ENCODE measurements at regions not wholly inside any gene's neighbourhood (a gene's known extent, or its start where the extent isn't known, plus 50 kb on each side); places are given as distances from the start of the nearest gene placed in this dataset.

DNA sequence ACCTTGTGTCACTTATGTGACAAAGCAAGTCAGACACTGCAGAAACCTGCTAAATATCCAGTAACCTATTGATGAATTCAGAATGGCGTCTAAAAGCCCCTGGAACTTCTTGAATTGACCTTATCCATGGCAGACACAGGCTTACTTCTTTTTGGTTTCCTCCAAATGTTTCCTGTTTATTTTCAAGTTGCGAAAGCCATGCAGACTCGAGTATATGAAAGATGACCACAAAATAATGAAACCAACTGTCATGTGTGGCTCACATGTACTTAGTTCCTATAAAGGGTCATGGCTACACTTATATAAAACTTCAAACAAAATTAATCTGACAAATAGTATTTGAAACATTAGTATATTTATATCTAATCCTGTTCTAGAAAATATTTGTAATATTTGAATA is 113.1 kb upstream of the FNDC3A start:
- TF ChIP-seq, protein P1, sequence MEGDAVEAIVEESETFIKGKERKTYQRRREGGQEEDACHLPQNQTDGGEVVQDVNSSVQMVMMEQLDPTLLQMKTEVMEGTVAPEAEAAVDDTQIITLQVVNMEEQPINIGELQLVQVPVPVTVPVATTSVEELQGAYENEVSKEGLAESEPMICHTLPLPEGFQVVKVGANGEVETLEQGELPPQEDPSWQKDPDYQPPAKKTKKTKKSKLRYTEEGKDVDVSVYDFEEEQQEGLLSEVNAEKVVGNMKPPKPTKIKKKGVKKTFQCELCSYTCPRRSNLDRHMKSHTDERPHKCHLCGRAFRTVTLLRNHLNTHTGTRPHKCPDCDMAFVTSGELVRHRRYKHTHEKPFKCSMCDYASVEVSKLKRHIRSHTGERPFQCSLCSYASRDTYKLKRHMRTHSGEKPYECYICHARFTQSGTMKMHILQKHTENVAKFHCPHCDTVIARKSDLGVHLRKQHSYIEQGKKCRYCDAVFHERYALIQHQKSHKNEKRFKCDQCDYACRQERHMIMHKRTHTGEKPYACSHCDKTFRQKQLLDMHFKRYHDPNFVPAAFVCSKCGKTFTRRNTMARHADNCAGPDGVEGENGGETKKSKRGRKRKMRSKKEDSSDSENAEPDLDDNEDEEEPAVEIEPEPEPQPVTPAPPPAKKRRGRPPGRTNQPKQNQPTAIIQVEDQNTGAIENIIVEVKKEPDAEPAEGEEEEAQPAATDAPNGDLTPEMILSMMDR (IDR thresholded peaks at IDR 0.05) = no peak

DNA sequence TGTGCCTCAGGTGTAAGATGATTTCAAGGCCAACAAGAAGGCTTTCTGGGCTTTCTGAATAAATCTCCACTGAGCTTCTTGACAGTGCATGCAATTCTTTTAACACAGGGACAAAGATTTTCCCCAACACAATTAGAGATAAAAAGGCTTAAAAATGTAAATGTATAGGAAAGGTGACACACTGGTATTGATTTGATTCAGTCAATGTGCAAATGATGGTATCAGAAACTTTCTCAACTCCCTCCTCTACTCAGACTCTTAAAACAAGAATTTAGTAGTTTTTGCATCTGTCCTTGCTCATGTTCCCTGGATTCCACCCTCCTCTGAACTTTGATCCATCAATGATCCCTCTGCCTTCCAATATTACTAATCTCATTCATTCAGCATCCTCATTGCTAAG is 111.6 kb upstream of the FNDC3A start:
- TF ChIP-seq, protein P1 (IDR thresholded peaks at IDR 0.05) = no peak

DNA sequence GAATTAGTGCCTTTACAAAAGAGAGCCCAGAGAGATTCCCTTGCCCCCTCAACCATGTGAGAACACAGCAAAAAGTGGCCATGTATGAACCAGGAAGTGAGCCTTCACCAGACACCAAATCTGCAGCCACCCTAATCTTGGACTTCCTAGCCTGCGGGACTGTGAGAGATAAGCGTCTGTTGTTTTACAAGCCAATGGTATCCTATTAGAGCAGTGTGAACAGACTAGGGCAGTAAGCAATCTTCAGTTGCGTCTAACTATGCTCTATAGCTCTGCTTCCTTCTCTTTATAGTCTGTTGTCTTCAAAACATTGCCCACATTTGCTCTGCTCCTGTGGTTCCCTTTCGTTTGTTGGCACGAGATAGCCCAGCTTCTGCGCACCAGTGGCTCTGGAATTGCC is 109.5 kb upstream of the FNDC3A start:
- TF ChIP-seq, protein P1 (IDR thresholded peaks at IDR 0.05) = no peak

DNA sequence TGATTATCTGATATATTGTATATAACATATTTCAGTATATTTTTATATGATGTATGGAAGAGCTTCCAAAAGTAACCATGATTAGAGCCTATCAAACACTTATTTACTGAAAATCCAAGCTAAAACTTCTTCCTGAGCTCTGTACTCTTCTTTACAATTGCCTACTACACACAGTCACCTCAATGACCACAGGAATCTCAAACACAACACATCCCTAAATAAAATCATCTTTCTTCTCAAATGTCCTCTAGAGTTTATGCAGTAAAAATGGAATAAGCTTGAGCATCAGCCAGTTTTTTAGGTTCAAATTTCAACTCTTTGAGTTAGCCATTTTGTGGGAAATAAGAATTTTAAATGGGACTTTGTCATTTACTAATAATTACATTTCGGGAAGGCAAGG is 102.6 kb upstream of the FNDC3A start:
- TF ChIP-seq, protein P1 (IDR thresholded peaks at IDR 0.05) = no peak

DNA sequence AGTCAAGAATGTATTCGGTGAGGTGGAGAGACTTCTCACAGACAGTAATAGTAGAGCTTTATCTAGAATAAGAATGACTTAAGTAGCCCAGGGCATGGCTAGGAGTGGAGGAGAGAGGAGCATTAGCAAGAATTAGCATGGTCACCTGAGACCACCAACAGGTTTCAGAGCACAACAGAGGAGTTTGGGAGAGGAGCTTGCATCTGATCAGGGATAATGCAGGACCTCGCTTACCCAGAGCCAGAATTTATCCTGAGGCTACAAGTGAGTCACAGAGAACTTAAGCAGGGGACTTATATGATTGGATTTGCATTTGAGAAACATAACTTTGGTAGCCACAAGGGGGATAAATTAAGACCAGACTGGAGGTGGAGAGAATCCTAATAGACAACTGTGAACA is 102.1 kb upstream of the FNDC3A start:
- TF ChIP-seq, protein P1 (IDR thresholded peaks at IDR 0.05) = no peak

DNA sequence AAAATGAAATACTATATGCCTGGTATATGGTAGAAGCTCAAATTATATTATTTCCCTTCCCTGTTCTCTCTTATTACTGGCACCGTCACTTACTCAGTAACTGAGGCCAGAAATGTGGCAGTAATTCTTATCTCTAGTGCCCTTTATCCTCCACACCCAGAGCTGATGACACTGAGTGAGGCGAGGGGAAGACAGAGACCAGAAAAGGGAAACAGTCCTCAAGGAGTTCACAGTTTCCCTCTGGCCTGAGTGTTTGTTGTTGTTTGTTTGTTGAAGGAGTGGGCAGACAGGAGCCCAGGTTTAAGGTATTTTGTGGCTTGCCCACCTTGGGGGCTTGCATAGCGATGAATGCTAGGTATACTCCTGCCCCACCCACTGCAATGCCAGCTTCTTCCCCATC is 101.5 kb upstream of the FNDC3A start:
- TF ChIP-seq, protein P1 (IDR thresholded peaks at IDR 0.05) = no peak

DNA sequence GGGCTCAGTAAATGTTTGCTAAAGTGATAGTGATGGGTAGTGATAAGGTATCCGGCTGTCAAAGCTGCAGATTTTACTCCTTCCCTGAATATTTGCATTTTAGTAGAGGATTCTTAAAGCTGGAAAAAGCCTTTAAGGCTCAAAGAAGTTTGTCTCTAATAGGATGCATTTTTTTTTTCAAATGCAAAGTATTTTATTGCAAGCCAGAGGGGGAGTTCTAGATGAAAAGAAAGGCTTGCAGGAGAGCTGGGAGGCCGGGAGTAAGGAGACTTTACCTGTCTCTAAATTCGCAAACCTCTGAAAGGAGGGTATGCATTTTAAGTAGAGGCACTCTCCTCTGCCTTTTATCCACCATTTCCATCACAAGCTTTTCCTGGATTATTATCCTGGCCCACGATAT is 100.7 kb upstream of the FNDC3A start:
- TF ChIP-seq, protein P1 (IDR thresholded peaks at IDR 0.05) = no peak

DNA sequence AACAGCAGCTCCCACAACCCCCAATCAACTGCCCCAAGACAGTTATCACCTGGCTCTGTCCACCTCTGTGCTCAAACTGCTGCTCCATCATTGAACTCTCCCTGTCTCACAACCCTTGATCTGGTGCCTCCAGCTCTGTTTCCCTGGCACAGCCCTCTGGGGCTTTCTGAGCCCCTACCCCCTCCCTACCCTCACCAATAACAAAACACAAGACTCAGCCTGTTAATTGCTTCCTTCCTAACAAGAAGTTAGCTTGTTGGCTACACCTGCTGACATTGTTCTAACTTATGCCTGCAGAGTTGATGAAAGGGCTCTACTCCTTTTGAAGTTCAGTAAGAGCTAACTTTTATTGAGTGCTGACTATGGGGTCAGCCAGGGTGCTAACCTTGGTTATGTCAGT is 99.4 kb upstream of the FNDC3A start:
- TF ChIP-seq, protein P1 (IDR thresholded peaks at IDR 0.05) = no peak
